ENCODE measurements at regions not wholly inside any gene's neighbourhood (a gene's known extent, or its start where the extent isn't known, plus 50 kb on each side); places are given as distances from the start of the nearest gene placed in this dataset.

- TF ChIP-seq CTCF (IDR thresholded peaks at IDR 0.05) (no peak), POLR2AphosphoS5 (IDR thresholded peaks at IDR 0.05) (no peak), POLR2A (IDR thresholded peaks at IDR 0.05) (no peak)
Observed at GRCh38 chr11:134533511-134533910, 121.5 kb upstream of the B3GAT1 start.

All from sigmoid colon (tissue), 4 donors.